ENCODE measurements at regions not wholly inside any gene's neighbourhood (a gene's known extent, or its start where the extent isn't known, plus 50 kb on each side); places are given as distances from the start of the nearest gene placed in this dataset.

- intact Hi-C loops (cut with DNase I; ENCODE audit: low total_unique reads): no loop called here
- DNase-seq: no peak
- no peak overlapping the region for H3K27ac ChIP-seq
- H3K4me1 ChIP-seq: no peaks in the 10 kb centered on the region
- TF ChIP-seq CTCF (IDR thresholded peaks at IDR 0.05 in 4 of 5, conservative IDR thresholded peaks at IDR 0.05 in 1 of 5): no peak
- no peak for TF ChIP-seq POLR2A (IDR thresholded peaks at IDR 0.05)
- no peaks in the 10 kb centered on the region for H3K27me3 ChIP-seq
- no peaks in the 10 kb centered on the region for H3K9me3 ChIP-seq
- no peak for ATAC-seq
- H3K36me3 ChIP-seq: no peaks in the 10 kb centered on the region
- in situ Hi-C loops (cut with MboI; ENCODE audit: low sequenced_read_pairs in 4 of 4): loop anchor here in 1 of 4 donors (25.0 kb wide), 1 partner anchor 727 kb away; no protein-coding TSS in a partner anchor
- H3K4me3 ChIP-seq: no peak overlapping the region
Measured at GRCh38 chr9:14413812-14414211, 99.9 kb upstream of the NFIB start.

GRCh38 chr9:14412775-14413174 lies 98.8 kb upstream of the NFIB start:
- H3K27me3 ChIP-seq: no peaks in the 10 kb centered on the region
- no peaks in the 10 kb centered on the region for H3K9me3 ChIP-seq
- TF ChIP-seq POLR2A (IDR thresholded peaks at IDR 0.05) (no peak), CTCF (IDR thresholded peaks at IDR 0.05 in 4 of 5, conservative IDR thresholded peaks at IDR 0.05 in 1 of 5) (no peak)
- H3K4me3 ChIP-seq: no peak overlapping the region
- in situ Hi-C loops (cut with MboI; ENCODE audit: low sequenced_read_pairs in 4 of 4) (loop anchor here in 1 of 4 donors (25.0 kb wide), 1 partner anchor 725 kb away; no protein-coding TSS in a partner anchor), intact Hi-C loops (cut with DNase I; ENCODE audit: low total_unique reads) (no loop called here)
- H3K4me1 ChIP-seq: no peaks in the 10 kb centered on the region
- ATAC-seq (no peak), DNase-seq (no peak)
- no peaks in the 10 kb centered on the region for H3K36me3 ChIP-seq
- H3K27ac ChIP-seq: no peak overlapping the region

GRCh38 chr9:14406463-14406862 lies 92.5 kb upstream of the NFIB start:
- H3K4me3 ChIP-seq: no peak overlapping the region
- no peak overlapping the region for H3K27ac ChIP-seq
- ATAC-seq: no peak
- TF ChIP-seq POLR2A (IDR thresholded peaks at IDR 0.05) (no peak), CTCF (IDR thresholded peaks at IDR 0.05 in 4 of 5, conservative IDR thresholded peaks at IDR 0.05 in 1 of 5) (no peak)
- H3K36me3 ChIP-seq: no peaks in the 10 kb centered on the region
- intact Hi-C loops (cut with DNase I; ENCODE audit: low total_unique reads) (no loop called here), in situ Hi-C loops (cut with MboI; ENCODE audit: low sequenced_read_pairs in 4 of 4) (loop anchor here in 1 of 4 donors (10.0 to 25.0 kb wide), 2 partner anchors 719 to 982 kb away; no protein-coding TSS in a partner anchor)
- H3K27me3 ChIP-seq: no peaks in the 10 kb centered on the region
- H3K9me3 ChIP-seq: no peaks in the 10 kb centered on the region
- DNase-seq: no peak
- H3K4me1 ChIP-seq: peaks cover 0 to 5% of the 10 kb centered on the region in 2 donors

GRCh38 chr9:14405176-14405706 lies 91.3 kb upstream of the NFIB start:
- H3K27ac ChIP-seq: no peak overlapping the region
- no peaks in the 10 kb centered on the region for H3K27me3 ChIP-seq
- in situ Hi-C loops (cut with MboI; ENCODE audit: low sequenced_read_pairs in 4 of 4): loop anchor here in 1 of 4 donors (10.0 to 25.0 kb wide), 2 partner anchors 718 to 980 kb away; no protein-coding TSS in a partner anchor
- H3K9me3 ChIP-seq: no peaks in the 10 kb centered on the region
- DNase-seq: no peak
- intact Hi-C loops (cut with DNase I; ENCODE audit: low total_unique reads): no loop called here
- peaks cover 5 to 7% of the 10 kb centered on the region in 2 donors for H3K4me1 ChIP-seq
- TF ChIP-seq CTCF (IDR thresholded peaks at IDR 0.05 in 4 of 5, conservative IDR thresholded peaks at IDR 0.05 in 1 of 5) (no peak), POLR2A (IDR thresholded peaks at IDR 0.05) (no peak)
- H3K4me3 ChIP-seq: no peak overlapping the region
- ATAC-seq: no peak
- H3K36me3 ChIP-seq: no peaks in the 10 kb centered on the region

All from gastrocnemius medialis (tissue), 4 donors.